Glomerular visceral epithelial cell (primary cell): ENCODE measurements at regions not wholly inside any gene's neighbourhood (a gene's known extent, or its start where the extent isn't known, plus 50 kb on each side); places are given as distances from the start of the nearest gene placed in this dataset.
"Not testable (repeated sequence)": the region's sequence is repeated elsewhere in the genome, so short reads cannot be mapped to it uniquely, and the experiment has no call there.

ENCODE experiments used
- DNase-seq: peaks from one replicate; pipeline ENCODE4 v3.0.0-alpha.2; 2016; ENCODE audit errors: extremely low spot score

DNA sequence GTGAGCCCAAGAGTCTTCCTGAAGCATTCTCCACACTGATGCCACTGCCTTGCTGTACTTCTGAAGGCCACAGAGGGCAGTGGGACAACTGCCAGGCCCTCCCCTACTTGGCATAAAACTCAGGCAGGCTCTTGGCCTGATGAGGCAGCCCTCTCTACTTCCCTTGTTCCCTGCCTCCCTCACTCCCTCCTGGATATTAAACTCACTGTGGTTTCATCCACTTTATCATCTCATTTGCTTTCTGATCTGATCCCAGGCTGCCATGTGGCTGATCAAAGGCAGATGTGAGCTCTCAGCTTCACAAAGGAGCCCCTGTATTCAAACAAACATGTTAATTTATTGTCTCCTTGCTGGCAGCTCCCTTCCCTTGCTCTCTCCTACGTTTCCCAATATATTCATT is 533.5 kb downstream of the IGSF11 start:
- no peak for DNase-seq

- no peak for DNase-seq
Observed at GRCh38 chr3:118504906-118505305, 529.7 kb downstream of the IGSF11 start.

DNA sequence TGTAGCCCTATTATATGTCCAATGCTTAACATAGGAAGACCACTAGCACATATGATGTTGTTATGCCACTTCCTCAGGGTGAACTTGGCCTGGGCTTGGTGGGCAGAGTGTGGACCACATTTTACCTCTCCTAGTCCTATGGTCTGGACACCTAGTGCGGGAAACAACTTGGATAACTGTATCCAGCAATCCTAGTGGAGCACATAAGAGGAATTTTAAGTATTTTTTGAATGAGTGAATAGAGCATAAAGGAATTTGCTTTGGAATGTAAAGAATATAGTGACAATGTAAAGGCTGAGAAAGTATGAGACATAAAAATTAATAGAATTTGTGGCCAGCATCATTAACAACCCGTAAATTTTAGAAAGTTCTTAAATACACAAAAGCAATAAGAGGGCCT is 528.9 kb downstream of the IGSF11 start:
- DNase-seq, result no peak

GRCh38 chr3:118511402-118511801 is 523.2 kb downstream of the IGSF11 start:
- DNase-seq, result no peak

DNA sequence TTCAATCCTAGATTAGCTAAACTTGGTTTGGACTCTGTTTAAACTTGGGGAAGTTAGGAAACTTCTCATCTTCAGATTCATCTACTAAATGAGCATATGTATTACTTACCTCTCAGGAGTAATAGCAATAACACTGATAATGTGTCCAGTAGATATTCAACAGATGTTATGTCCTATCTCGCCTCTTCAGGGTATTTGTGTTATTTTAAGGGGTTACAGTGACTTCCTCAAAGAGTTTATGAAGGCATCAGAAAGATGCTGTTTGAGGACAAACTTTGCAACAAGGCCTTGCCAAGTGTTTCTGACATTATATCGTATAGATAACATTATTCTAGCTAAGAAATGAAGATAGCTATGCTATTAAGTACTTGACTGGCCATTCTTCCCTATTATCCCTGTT is 522.3 kb downstream of the IGSF11 start:
- DNase-seq, result no peak

- no peak for DNase-seq
Observed at GRCh38 chr3:118525077-118525476, 509.6 kb downstream of the IGSF11 start.

- no peak for DNase-seq
Observed at GRCh38 chr3:118526758-118527513, 507.7 kb downstream of the IGSF11 start.

DNA sequence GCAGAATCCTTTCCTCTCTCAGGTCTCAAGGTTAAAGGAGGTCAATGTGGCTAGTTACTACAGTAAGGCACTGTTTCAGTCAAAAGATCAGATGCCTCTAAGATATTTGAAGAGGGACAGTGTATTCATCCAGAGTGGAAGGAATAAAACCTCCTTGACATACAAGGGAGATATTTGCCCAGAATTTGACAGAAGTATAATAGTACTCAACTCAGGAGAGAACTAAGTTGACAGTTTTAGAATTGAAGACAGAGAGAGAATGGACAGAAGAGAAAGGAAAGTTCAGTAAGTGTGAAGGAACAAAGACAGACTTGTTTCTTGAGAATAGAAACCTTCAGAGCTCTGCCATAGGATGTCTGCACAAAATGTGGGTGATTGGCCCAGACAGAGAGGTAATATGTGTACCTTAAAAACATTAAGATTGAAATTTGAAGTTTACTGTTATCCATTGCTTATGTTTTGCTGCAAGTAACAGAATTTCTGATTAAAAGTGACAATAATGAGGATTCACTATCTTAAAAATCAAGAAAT is 507.1 kb downstream of the IGSF11 start:
- DNase-seq, result no peak

DNA sequence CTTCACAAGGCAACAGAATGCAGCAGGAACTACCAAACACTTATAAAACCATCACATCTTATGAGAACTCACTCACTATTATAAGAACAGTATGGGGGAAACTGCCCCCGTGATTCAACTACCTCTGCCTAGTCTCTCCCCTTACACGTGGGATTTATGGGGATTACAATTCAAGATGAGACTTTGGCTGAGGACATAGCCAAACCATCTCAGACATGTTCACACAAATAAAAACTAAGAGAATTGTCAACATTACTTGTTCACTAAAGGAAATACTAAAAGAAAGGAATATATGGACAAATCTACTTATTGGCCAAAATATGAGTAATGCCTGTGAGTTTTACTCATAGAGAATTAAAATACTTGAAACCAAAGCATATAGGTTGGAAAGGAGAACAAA is 505.1 kb downstream of the IGSF11 start:
- no peak for DNase-seq

DNA sequence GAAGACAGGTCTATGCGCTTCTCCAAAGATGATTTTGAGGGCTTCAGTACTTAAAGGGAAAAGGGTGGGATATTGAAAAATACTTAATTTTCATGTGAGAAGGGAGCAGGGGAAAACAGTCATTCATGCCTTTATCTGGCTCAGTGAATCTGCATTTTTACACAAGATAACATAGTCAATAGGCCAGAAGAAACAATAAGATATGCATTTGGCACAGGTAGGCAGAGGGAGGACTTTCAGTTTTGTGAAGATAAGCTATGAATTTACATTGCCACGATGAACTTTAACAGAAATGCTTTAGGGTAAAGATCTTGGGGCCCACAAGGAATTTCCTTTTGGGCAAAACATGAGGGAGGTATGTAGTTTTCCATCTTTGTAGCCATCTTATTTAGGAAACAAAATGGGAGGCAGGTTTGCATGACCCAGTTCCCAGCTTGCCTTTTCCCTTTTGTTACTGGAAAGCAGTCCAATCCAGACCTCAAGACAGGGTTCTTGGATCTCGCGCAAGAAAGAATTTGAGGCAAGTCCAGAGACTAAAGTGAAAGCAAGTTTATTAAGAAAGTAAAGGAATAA is 504.2 kb downstream of the IGSF11 start:
- DNase-seq, result no peak

DNA sequence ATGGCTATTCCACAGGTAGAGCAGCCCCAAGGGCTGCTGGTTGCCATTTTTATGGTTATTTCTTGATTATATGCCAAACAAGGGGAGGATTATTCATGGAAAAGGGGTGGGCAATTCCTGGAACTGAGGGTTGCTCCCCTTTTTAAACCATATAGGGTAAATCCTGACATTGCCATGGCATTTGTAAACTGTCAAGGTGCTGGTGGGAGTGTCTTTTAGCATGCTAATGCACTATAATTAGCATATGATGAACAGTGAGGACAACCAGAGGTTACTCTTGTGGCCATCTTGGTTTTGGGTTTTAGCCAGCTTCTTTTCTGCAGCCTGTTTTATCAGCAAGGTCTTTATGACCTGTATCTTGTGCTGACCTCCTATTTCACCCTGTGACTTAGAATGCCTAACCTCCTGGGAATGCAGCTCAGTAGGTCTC is 503.7 kb downstream of the IGSF11 start:
- DNase-seq, result not testable (repeated sequence)

DNA sequence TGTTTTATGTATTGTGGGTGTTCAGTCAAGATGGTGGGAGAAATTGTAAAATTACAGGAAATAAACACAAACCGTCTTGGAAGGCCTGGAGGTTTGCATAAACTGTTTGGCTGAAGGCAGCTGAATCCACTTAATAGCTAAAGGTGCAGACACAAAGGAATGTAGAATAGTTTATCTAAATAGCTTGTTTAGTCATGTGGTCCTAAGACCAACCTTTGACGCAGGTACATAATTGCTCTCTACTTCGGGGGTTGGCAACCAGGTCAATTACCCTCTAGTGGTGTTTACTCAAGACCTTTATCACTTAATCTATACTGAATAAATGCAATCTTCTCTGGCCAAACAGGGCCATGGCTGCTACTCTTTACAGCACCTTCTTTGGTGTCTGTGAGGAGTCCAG is 502.8 kb downstream of the IGSF11 start:
- no peak for DNase-seq

DNA sequence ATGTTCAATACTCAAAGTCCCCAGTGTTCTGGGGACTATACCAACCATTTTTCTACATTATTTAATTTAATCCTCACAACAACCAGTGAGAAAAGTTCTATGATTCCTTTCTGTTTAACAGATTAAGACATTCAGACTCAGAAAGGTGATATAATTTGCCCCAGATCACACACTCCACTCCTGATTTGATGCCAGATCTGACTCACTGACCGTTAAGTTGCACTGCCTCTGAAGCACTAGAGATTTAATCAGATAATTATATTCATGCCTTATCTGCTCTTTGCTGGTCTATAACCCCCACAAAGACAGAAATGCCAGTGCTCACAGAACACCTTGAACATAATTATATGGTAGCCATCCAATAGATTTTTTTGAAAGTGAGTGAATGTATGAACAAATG is 501.0 kb downstream of the IGSF11 start:
- DNase-seq, result no peak

GRCh38 chr3:118534519-118534918 is 500.1 kb downstream of the IGSF11 start:
- no peak for DNase-seq

GRCh38 chr3:118536764-118537163 is 497.9 kb downstream of the IGSF11 start:
- no peak for DNase-seq

- DNase-seq, result no peak
Observed at GRCh38 chr3:118537454-118537853, 497.2 kb downstream of the IGSF11 start.

GRCh38 chr3:118538187-118538586 is 496.5 kb downstream of the IGSF11 start:
- no peak for DNase-seq

DNA sequence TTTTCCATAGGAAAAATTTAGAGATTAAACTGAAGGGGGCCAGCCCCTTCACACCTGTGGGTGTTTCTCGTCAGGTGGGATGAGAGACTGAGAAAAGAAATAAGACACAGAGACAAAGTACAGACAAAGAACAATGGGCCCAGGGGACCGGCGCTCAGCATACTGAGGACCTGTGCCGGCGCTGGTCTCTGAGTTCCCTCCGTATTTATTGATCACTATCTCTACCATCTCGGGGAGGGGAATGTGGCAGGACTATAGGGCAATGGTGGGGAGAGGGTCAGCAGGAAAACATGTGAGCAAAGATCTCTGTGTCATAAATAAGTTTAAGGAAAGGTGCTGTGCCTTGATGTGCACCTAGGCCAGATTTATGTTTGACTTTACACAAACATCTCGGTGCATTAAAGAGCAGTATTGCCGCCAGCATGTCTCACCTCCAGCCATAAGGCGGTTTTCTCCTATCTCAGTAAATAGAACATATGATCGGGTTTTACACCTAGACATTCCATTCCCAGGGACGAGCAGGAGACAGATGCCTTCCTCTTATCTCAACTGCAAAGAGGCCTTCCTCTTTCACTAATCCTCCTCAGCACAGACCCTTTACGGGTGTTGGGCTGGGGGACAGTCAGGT is 494.7 kb downstream of the IGSF11 start:
- not testable (repeated sequence) for DNase-seq

GRCh38 chr3:118540448-118540821 is 494.2 kb downstream of the IGSF11 start:
- DNase-seq, result not testable (repeated sequence)

DNA sequence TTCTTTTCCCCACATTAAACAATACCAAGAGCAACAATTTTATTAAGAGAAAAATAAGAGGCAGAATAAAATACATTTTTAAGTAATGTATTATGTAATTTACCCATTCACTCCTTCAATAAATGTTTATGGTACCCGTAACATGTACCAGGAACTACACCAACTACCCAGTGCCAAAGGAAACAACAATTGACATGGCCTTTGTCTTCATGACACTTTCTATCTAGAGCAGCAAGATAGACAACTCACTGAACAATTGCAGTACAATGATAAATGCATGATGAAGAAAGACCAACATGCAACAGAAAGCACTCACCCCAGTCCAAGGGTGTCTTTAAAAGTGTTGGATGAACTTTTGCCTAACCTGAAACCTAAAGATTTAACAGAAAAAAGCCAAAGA is 493.8 kb downstream of the IGSF11 start:
- DNase-seq, result no peak

DNA sequence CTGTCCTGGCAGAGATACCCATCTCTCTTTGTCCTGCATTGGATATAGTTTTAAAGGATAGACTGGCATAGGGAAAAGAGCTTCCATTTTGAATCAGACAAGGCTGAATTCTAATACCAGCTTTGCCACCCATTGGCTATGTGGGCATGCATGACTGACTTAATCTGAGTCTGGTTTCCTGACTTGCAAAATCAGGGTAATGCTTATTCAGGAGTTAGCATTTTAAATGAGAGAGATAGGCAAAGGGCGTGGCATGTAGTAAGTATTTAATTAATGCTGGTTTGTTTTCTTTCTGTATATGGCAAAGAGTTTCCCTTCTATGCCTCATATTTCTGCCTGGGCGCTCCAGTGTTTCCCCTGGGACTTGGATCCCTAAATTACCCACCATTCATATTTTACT is 492.9 kb downstream of the IGSF11 start:
- DNase-seq, result no peak

GRCh38 chr3:118543832-118544231 is 490.8 kb downstream of the IGSF11 start:
- DNase-seq, result no peak

GRCh38 chr3:118544458-118544857 is 490.2 kb downstream of the IGSF11 start:
- no peak for DNase-seq
